IMR-90 (cell line): ENCODE measurements at regions not wholly inside any gene's neighbourhood (a gene's known extent, or its start where the extent isn't known, plus 50 kb on each side); places are given as distances from the start of the nearest gene placed in this dataset.

Source experiments
- ATAC-seq: fragments of 200-7000 bp; cut with Tn5 transposase; 2 replicates; pipeline ENCODE4 v1.9.1; 2020; ENCODE audit warnings: low read depth, mild to moderate bottlenecking, moderate library complexity
- BruUV-seq: library from RNA; stranded (reverse); fragments of 400-500 nt; replicated peaks from 2 replicates; lab custom pipeline; 2021; lab: Mats Ljungman, UMichigan
- CTCF ChIA-PET: fragments of 300-600 bp; formaldehyde crosslinking; extraction: SDS; loops from one replicate; lab custom pipeline; 2021; ENCODE audit warnings: antibody characterized with exemption; lab: Yijun Ruan, JAX
- POLR2A ChIA-PET: fragments of 300-600 bp; sonication (Branson Sonifier 250); formaldehyde crosslinking; loops from one replicate; lab custom pipeline; 2022; ENCODE audit warnings: antibody characterized with exemption; ENCODE audit not compliant: unreplicated experiment; lab: Charles Lee
- DNase-seq: peaks from one replicate; pipeline ENCODE4 v3.0.0; 2013
- H2AFZ ChIP-seq: replicated peaks from 2 replicates; pipeline ENCODE3; 2013; ENCODE audit warnings: low read length, mild to moderate bottlenecking; ENCODE audit not compliant: poor library complexity
- H2AK5ac ChIP-seq: 2 replicates; pipeline ENCODE4 v1.6.1; 2013; ENCODE audit warnings: low read depth, low read length, inconsistent platforms
- H2AK9ac ChIP-seq: replicated peaks from 2 replicates; pipeline ENCODE3; 2013; ENCODE audit warnings: mild to moderate bottlenecking, low read depth, low read length, moderate library complexity; ENCODE audit not compliant: poor library complexity
- H2BK120ac ChIP-seq: 2 replicates; pipeline ENCODE4 v1.6.1; 2013; ENCODE audit warnings: low read depth, low read length, inconsistent platforms
- H2BK15ac ChIP-seq: 3 replicates; pipeline ENCODE4 v1.6.1; 2013; ENCODE audit warnings: low read depth, low read length, inconsistent platforms
- H2BK20ac ChIP-seq: 2 replicates; pipeline ENCODE4 v1.6.1; 2013; ENCODE audit warnings: low read depth, mild to moderate bottlenecking, inconsistent platforms, low read length, moderate library complexity
- H2BK5ac ChIP-seq: 2 replicates; pipeline ENCODE4 v1.6.1; 2013; ENCODE audit warnings: mild to moderate bottlenecking, low read depth, low read length, inconsistent platforms; ENCODE audit not compliant: poor library complexity, severe bottlenecking
- H3K14ac ChIP-seq: replicated peaks from 2 replicates; pipeline ENCODE4 v1.6.1; 2013; ENCODE audit warnings: low read depth, low read length, inconsistent platforms
- H3K18ac ChIP-seq: 2 replicates; pipeline ENCODE4 v1.6.1; 2013; ENCODE audit warnings: low read depth, low read length, control low read depth
- H3K23ac ChIP-seq: 2 replicates; pipeline ENCODE4 v1.6.1; 2013; ENCODE audit warnings: low read depth, low read length, inconsistent platforms
- H3K27ac ChIP-seq: 2 replicates; pipeline ENCODE4 v1.5.1; 2013; ENCODE audit warnings: mild to moderate bottlenecking, control low read depth, low read length; ENCODE audit not compliant: insufficient read depth
- H3K27me3 ChIP-seq: 2 replicates; pipeline ENCODE4 v1.6.1; 2013; ENCODE audit warnings: low read length; ENCODE audit not compliant: control insufficient read depth, insufficient read depth
- H3K36me3 ChIP-seq: 2 replicates; pipeline ENCODE4 v1.6.1; 2013; ENCODE audit warnings: low read length, mixed read lengths; ENCODE audit not compliant: control insufficient read depth, insufficient read depth
- H3K4ac ChIP-seq: 2 replicates; pipeline ENCODE4 v1.6.1; 2013; ENCODE audit warnings: low read depth, low read length, inconsistent platforms
- H3K4me1 ChIP-seq: 2 replicates; pipeline ENCODE4 v1.6.1; 2013; ENCODE audit warnings: low read length, mixed read lengths; ENCODE audit not compliant: control insufficient read depth, insufficient read depth
- H3K4me2 ChIP-seq: 2 replicates; pipeline ENCODE4 v1.6.1; 2013; ENCODE audit warnings: low read depth, mild to moderate bottlenecking, control low read depth, low read length, moderate library complexity
- H3K4me3 ChIP-seq: 2 replicates; pipeline ENCODE4 v1.5.1; 2013; ENCODE audit warnings: low read depth, mild to moderate bottlenecking, control low read depth, low read length, moderate library complexity; ENCODE audit not compliant: insufficient read depth
- H3K56ac ChIP-seq: 2 replicates; pipeline ENCODE4 v1.6.1; 2013; ENCODE audit warnings: low read length, inconsistent platforms; ENCODE audit not compliant: insufficient read depth; ENCODE audit errors: extremely low read depth
- H3K79me1 ChIP-seq, 2 experiments: 2 replicates each; pipeline ENCODE4 v1.6.1; 2013; ENCODE audit warnings: low read length in 2 of 2, inconsistent platforms in 1 of 2, low read depth in 1 of 2
- H3K9ac ChIP-seq: 2 replicates; pipeline ENCODE4 v1.6.1; 2013; ENCODE audit warnings: low read depth, low read length, control low read depth
- H3K9me1 ChIP-seq: 2 replicates; pipeline ENCODE4 v1.6.1; 2013; ENCODE audit warnings: low read length, inconsistent platforms; ENCODE audit not compliant: insufficient read depth
- H3K9me3 ChIP-seq: 2 replicates; pipeline ENCODE4 v1.6.1; 2013; ENCODE audit warnings: low read length; ENCODE audit not compliant: control insufficient read depth, insufficient read depth
- H4K20me1 ChIP-seq: 2 replicates; pipeline ENCODE4 v1.6.1; 2013; ENCODE audit warnings: low read length, inconsistent platforms; ENCODE audit not compliant: insufficient read depth
- H4K5ac ChIP-seq: 2 replicates; pipeline ENCODE4 v1.6.1; 2013; ENCODE audit warnings: mild to moderate bottlenecking, low read depth, low read length, control low read depth
- H4K8ac ChIP-seq, 2 experiments: 2 replicates each; pipeline ENCODE4 v1.6.1; 2013; ENCODE audit warnings: low read depth in 2 of 2, low read length in 2 of 2, control low read depth in 1 of 2, inconsistent platforms in 1 of 2
- H4K91ac ChIP-seq: 2 replicates; pipeline ENCODE4 v1.6.1; 2013; ENCODE audit warnings: low read depth, low read length, inconsistent platforms; ENCODE audit not compliant: insufficient read depth
- BHLHE40 ChIP-seq: fragments of 150-350 bp; IDR thresholded peaks from 2 replicates; pipeline ENCODE4 v1.6.1; 2016; ENCODE audit warnings: mild to moderate bottlenecking, low read depth, low read length
- CHD1 ChIP-seq: IDR thresholded peaks from 2 replicates; pipeline ENCODE4 v1.6.1; 2012; ENCODE audit warnings: low read depth, low read length, improper control_type of control experiment
- FOS ChIP-seq: fragments of 150-350 bp; IDR thresholded peaks from 2 replicates; pipeline ENCODE4 v1.6.1; 2016; ENCODE audit warnings: low read depth, low read length
- MXI1 ChIP-seq: IDR thresholded peaks from 2 replicates; pipeline ENCODE4 v1.6.1; 2012; ENCODE audit warnings: low read depth, mild to moderate bottlenecking, low read length, moderate library complexity, borderline replicate concordance
- RCOR1 ChIP-seq: IDR thresholded peaks from 2 replicates; pipeline ENCODE4 v1.6.1; 2012; ENCODE audit warnings: mild to moderate bottlenecking, low read length, improper control_type of control experiment; ENCODE audit not compliant: insufficient replicate concordance
- SMC3 ChIP-seq: fragments of 150-350 bp; IDR thresholded peaks from 2 replicates; pipeline ENCODE4 v1.6.1; 2016; ENCODE audit warnings: low read depth, mild to moderate bottlenecking, antibody characterized with exemption, low read length, moderate library complexity
- WGBS, 2 experiments: methylation state at CpG; one replicate each; pipeline versions ENCODE4 v1.1.5 to v1.1.7; 2013; ENCODE audit warnings: missing lambda C conversion rate in 2 of 2; ENCODE audit not compliant: insufficient read length in 1 of 2; ENCODE audit errors: extremely low coverage in 2 of 2; 5-methylcytosine and 5-hydroxymethylcytosine counted together
- dilution Hi-C: fragments of 300-500 bp; cut with HindIII; formaldehyde crosslinking; loops from one replicate; pipeline ENCODE4 v1.14.3; 2018; ENCODE audit warnings: low sequenced_read_pairs; ENCODE audit not compliant: unreplicated experiment
- in situ Hi-C: fragments of 300-500 bp; cut with MboI; formaldehyde crosslinking; loops from 3 replicates; pipeline ENCODE4 v1.14.3; 2019; ENCODE audit warnings: low sequenced_read_pairs, inconsistent platforms, mixed read lengths
- intact Hi-C: fragments of 100-400 bp; cut with micrococcal nuclease; formaldehyde crosslinking; loops from 2 replicates; pipeline ENCODE4 v1.10.0; 2022
- TF ChIP-seq, protein P1 (sequence below): fragments of 150-350 bp; IDR thresholded peaks from 2 replicates; pipeline ENCODE4 v1.6.1; 2016; ENCODE audit warnings: low read depth, mild to moderate bottlenecking, low read length, moderate library complexity, borderline replicate concordance
- TF ChIP-seq, protein P2 (sequence below): fragments of 150-350 bp; IDR thresholded peaks from 2 replicates; pipeline ENCODE4 v1.6.1; 2017; ENCODE audit warnings: mild to moderate bottlenecking, antibody characterized with exemption, low read length, low read depth

DNA sequence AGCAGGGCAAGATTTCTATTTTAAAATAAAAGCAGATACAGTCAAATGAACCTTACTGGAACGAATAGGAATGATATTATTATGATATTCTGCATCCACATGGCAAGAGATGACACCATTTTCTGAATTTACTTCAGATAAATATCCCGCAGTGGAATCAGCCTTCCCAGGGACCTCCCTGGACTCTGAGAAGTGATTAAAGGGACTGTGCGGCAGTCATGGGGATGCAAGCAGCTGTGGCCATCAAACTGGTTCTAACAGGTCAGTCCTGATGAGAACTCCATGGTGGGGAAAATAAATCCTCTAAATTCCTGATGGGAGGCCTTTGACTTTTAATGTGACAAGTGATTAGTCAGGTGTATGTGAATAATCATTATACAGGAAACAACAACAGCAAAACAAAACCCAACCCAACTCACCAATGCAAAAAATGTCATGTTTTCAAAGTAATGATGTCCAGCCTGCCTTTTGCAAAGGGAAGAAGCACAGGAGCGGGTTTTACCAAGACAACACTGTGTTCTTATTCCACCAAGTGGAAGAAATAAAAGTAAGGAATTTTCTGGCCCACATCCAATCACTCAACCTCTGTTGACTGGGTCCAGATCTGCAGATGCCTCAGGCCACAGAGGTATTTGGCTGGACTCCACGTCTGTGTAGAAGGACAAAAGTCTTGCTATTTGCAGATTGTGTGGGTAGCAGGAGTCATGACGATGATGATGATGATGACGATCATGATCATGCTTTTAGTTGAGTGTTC, 61.9 kb upstream of the CITED2 start:
- POLR2A ChIA-PET: no interaction called here

More for the DNA sequence above, 61.9 kb upstream of the CITED2 start:
- Histone ChIP-seq H3K9ac (no peak overlapping the region), H4K5ac (no peak overlapping the region), H3K27ac (no peak overlapping the region), H3K9me1 (no peaks in the 10 kb centered on the region), H2BK5ac (no peak overlapping the region), H4K91ac (no peak overlapping the region), H3K18ac (no peak overlapping the region), H2AK5ac (no peak overlapping the region), H3K9me3 (no peaks in the 10 kb centered on the region; the same call in 1 of the 2 replicates), H3K4ac (no peak overlapping the region), H3K4me2 (no peak overlapping the region), H3K4me3 (no peak overlapping the region), H3K36me3 (no peaks in the 10 kb centered on the region), H3K56ac (no peak overlapping the region), H4K8ac (no peak overlapping the region), H2AK9ac (no peak overlapping the region), H3K27me3 (no peaks in the 10 kb centered on the region), H3K79me1 (no peaks in the 10 kb centered on the region), H2BK20ac (no peak overlapping the region), H4K20me1 (no peaks in the 10 kb centered on the region), H3K14ac (no peak overlapping the region; the same call in 1 of the 2 replicates), H2BK15ac (no peak overlapping the region), H2BK120ac (no peak overlapping the region), H3K4me1 (peaks cover 2% of the 10 kb centered on the region; the same call in 1 of the 2 replicates), H3K23ac (no peak overlapping the region), H2AFZ (no peak overlapping the region)
- ATAC-seq: no peak
- WGBS, 2 experiments: no CpG with 5 or more reads among the region's 7 CpGs
- CTCF ChIA-PET: no interaction called here
- in situ Hi-C loops (no loop called here), dilution Hi-C loops (no loop called here), intact Hi-C loops (no loop called here)
- no TSS peak for BruUV-seq
- TF ChIP-seq, protein P1, sequence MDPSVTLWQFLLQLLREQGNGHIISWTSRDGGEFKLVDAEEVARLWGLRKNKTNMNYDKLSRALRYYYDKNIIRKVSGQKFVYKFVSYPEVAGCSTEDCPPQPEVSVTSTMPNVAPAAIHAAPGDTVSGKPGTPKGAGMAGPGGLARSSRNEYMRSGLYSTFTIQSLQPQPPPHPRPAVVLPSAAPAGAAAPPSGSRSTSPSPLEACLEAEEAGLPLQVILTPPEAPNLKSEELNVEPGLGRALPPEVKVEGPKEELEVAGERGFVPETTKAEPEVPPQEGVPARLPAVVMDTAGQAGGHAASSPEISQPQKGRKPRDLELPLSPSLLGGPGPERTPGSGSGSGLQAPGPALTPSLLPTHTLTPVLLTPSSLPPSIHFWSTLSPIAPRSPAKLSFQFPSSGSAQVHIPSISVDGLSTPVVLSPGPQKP: no peak
- TF ChIP-seq SMC3 (no peak), MXI1 (no peak), RCOR1 (no peak), FOS (no peak), CHD1 (no peak), BHLHE40 (no peak)
- TF ChIP-seq, protein P2, sequence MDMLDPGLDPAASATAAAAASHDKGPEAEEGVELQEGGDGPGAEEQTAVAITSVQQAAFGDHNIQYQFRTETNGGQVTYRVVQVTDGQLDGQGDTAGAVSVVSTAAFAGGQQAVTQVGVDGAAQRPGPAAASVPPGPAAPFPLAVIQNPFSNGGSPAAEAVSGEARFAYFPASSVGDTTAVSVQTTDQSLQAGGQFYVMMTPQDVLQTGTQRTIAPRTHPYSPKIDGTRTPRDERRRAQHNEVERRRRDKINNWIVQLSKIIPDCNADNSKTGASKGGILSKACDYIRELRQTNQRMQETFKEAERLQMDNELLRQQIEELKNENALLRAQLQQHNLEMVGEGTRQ: no peak
- no peak for DNase-seq
